NCI-H2107 treated with DMSO at 0.1 percent for 48 hours (cell line): ENCODE measurements at regions not wholly inside any gene's neighbourhood (a gene's known extent, or its start where the extent isn't known, plus 50 kb on each side); places are given as distances from the start of the nearest gene placed in this dataset.

Source experiments
- DNase-seq: peaks from one replicate; lab custom pipeline; 2025; ENCODE audit not compliant: unreplicated experiment; lab: John Stamatoyannopoulos, UW

GRCh38 chr5:86875539-86875938 is 257.8 kb downstream of the COX7C start:
- DNase-seq, result no peak

- no peak for DNase-seq
These were observed 260.5 kb downstream of the COX7C start for GRCh38 chr5:86878250-86878649.

- DNase-seq, result no peak
These were observed 261.3 kb downstream of the COX7C start for GRCh38 chr5:86879086-86879485.

GRCh38 chr5:86880344-86880743 is 262.6 kb downstream of the COX7C start:
- no peak for DNase-seq

- peak; percentile 28 for DNase-seq
These were observed 263.2 kb downstream of the COX7C start for GRCh38 chr5:86880785-86881492.

- DNase-seq, result no peak
These were observed 263.9 kb downstream of the COX7C start for GRCh38 chr5:86881493-86882090.

GRCh38 chr5:86884608-86885007 is 266.9 kb downstream of the COX7C start:
- no peak for DNase-seq

GRCh38 chr5:86885011-86885410 is 267.3 kb downstream of the COX7C start:
- no peak for DNase-seq

GRCh38 chr5:86885489-86886230 is 267.9 kb downstream of the COX7C start:
- DNase-seq, result no peak

GRCh38 chr5:86890375-86890774 is 272.6 kb downstream of the COX7C start:
- no peak for DNase-seq

GRCh38 chr5:86894056-86894455 is 276.3 kb downstream of the COX7C start:
- DNase-seq, result no peak

- DNase-seq, result no peak
These were observed 279.2 kb downstream of the COX7C start for GRCh38 chr5:86896916-86897315.

- no peak for DNase-seq
These were observed 291.9 kb downstream of the COX7C start for GRCh38 chr5:86909418-86910295.

- DNase-seq, result no peak
These were observed 299.4 kb downstream of the COX7C start for GRCh38 chr5:86917117-86917579.

GRCh38 chr5:86918246-86918645 is 300.5 kb downstream of the COX7C start:
- no peak for DNase-seq

- no peak for DNase-seq
These were observed 308.3 kb downstream of the COX7C start for GRCh38 chr5:86926033-86926432.

GRCh38 chr5:86929123-86929766 is 311.5 kb downstream of the COX7C start:
- DNase-seq, result no peak

GRCh38 chr5:86951761-86952160 is 315.9 kb upstream of the RASA1 start:
- DNase-seq, result no peak

GRCh38 chr5:86964889-86965288 is 302.8 kb upstream of the RASA1 start:
- no peak for DNase-seq

- DNase-seq, result no peak
These were observed 299.4 kb upstream of the RASA1 start for GRCh38 chr5:86968301-86968753.

GRCh38 chr5:86970361-86970760 is 297.3 kb upstream of the RASA1 start:
- no peak for DNase-seq
